Suprapubic skin (tissue), 4 donors: ENCODE measurements at regions not wholly inside any gene's neighbourhood (a gene's known extent, or its start where the extent isn't known, plus 50 kb on each side); places are given as distances from the start of the nearest gene placed in this dataset.

Experiments used
- DNase-seq, 2 donors: peaks; one replicate each; pipeline ENCODE4 v3.0.0-alpha.2; 2019; ENCODE audit warnings: low spot score in 2 of 2
- H3K27ac ChIP-seq: fragments of 200-600 bp; sonication (generic); one replicate; pipeline ENCODE4 v1.5.1; 2019
- H3K27me3 ChIP-seq: fragments of 200-600 bp; sonication (generic); one replicate; pipeline ENCODE4 v1.5.1; 2019
- H3K36me3 ChIP-seq: fragments of 200-600 bp; sonication (generic); one replicate; pipeline ENCODE4 v1.5.1; 2019
- H3K4me1 ChIP-seq: fragments of 200-600 bp; sonication (generic); one replicate; pipeline ENCODE4 v1.5.1; 2019
- H3K4me3 ChIP-seq: fragments of 200-600 bp; sonication (generic); one replicate; pipeline ENCODE4 v1.5.1; 2019; ENCODE audit warnings: mild to moderate bottlenecking
- H3K9me3 ChIP-seq: fragments of 200-600 bp; sonication (generic); one replicate; pipeline ENCODE4 v1.5.1; 2019
- CTCF ChIP-seq, 2 donors: fragments of 200-600 bp in 1 of 2; fragments of 450-650 bp in 1 of 2; sonication (generic) in 1 of 2; IDR thresholded peaks; one replicate each; pipeline ENCODE4 v1.5.1; 2016 to 2019; ENCODE audit warnings: antibody characterized with exemption in 2 of 2, mild to moderate bottlenecking in 1 of 2, moderate library complexity in 1 of 2
- EP300 ChIP-seq: sonication (generic); formaldehyde crosslinking; IDR thresholded peaks from one replicate; pipeline ENCODE4 v1.6.1; 2017; ENCODE audit warnings: antibody characterized with exemption
- POLR2A ChIP-seq, 2 donors: fragments of 450-650 bp; IDR thresholded peaks; one replicate each; pipeline ENCODE4 v1.6.1; 2017; ENCODE audit warnings: antibody characterized with exemption in 2 of 2, mild to moderate bottlenecking in 2 of 2, moderate library complexity in 2 of 2
- POLR2AphosphoS5 ChIP-seq, 3 donors: sonication (generic); formaldehyde crosslinking; IDR thresholded peaks; one replicate each; pipeline ENCODE4 v1.6.1; 2017; ENCODE audit warnings: antibody characterized with exemption in 3 of 3
- WGBS: methylation state at CpG from one replicate; pipeline ENCODE4 v1.1.5; 2018; 5-methylcytosine and 5-hydroxymethylcytosine counted together

GRCh38 chr21:18138507-18138906 lies 106.1 kb upstream of the CHODL start:
- H3K4me1 ChIP-seq = no peaks in the 10 kb centered on the region
- TF ChIP-seq EP300 (no peak), POLR2AphosphoS5 (IDR thresholded peaks at IDR 0.05) (no peak), CTCF (IDR thresholded peaks at IDR 0.05) (no peak), POLR2A (IDR thresholded peaks at IDR 0.05) (no peak)
- H3K9me3 ChIP-seq = no peaks in the 10 kb centered on the region
- no peaks in the 10 kb centered on the region for H3K27me3 ChIP-seq
- H3K36me3 ChIP-seq = no peaks in the 10 kb centered on the region
- no peak overlapping the region for H3K4me3 ChIP-seq
- no peak for DNase-seq
- H3K27ac ChIP-seq = no peak overlapping the region
- WGBS = 27% methylated on average over 3 of the region's 3 CpGs

DNA sequence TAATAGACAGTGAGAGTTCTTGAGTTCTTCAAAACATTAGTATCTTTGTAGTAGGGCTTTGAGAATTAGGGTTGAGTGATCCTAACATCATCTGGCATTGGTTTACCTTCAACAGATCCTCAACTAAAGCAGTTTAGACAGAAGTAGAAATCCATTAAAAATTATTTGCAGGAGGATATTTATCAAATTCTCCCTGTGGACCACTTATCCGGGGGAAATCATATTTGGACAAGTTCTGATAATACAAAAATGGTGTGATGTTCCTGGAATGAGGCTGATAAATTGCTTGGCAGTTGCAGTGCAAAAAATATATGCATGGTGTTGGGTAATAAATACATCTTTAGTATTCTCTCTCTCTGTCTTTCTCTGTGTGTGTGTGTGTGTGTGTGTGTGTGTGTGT lies 115.1 kb upstream of the CHODL start:
- no peaks in the 10 kb centered on the region for H3K36me3 ChIP-seq
- no peaks in the 10 kb centered on the region for H3K27me3 ChIP-seq
- TF ChIP-seq EP300 (no peak), POLR2A (IDR thresholded peaks at IDR 0.05) (no peak), POLR2AphosphoS5 (IDR thresholded peaks at IDR 0.05) (no peak), CTCF (IDR thresholded peaks at IDR 0.05) (no peak)
- no peaks in the 10 kb centered on the region for H3K9me3 ChIP-seq
- 58% methylated on average over 1 of the region's 1 CpG for WGBS
- H3K4me1 ChIP-seq = no peaks in the 10 kb centered on the region
- H3K4me3 ChIP-seq = no peak overlapping the region
- DNase-seq = no peak
- no peak overlapping the region for H3K27ac ChIP-seq

DNA sequence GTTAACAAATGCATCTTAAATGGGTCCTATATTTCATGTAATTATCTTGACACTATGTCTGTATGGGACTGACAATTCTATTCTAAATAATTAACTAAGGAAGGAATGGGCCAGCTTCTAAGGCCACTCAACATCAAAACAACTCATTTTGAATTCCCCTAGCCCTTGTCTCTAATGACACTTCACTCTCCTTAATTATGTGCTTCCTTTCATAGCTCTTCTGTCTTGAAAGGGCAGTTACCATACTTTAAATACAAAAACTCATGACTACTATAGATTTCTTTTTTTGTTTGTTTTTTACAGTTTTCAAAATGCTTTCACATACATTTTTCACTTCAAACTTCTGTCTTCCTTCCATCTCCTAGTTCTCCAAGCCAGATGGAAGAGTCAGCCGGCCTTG lies 126.1 kb upstream of the CHODL start:
- H3K4me1 ChIP-seq = no peaks in the 10 kb centered on the region
- no peak overlapping the region for H3K4me3 ChIP-seq
- WGBS = 71% methylated on average over 1 of the region's 1 CpG
- H3K9me3 ChIP-seq = no peaks in the 10 kb centered on the region
- TF ChIP-seq EP300 (no peak), POLR2A (IDR thresholded peaks at IDR 0.05) (no peak), CTCF (IDR thresholded peaks at IDR 0.05) (no peak), POLR2AphosphoS5 (IDR thresholded peaks at IDR 0.05) (no peak)
- no peaks in the 10 kb centered on the region for H3K27me3 ChIP-seq
- no peak for DNase-seq
- no peak overlapping the region for H3K27ac ChIP-seq
- no peaks in the 10 kb centered on the region for H3K36me3 ChIP-seq

DNA sequence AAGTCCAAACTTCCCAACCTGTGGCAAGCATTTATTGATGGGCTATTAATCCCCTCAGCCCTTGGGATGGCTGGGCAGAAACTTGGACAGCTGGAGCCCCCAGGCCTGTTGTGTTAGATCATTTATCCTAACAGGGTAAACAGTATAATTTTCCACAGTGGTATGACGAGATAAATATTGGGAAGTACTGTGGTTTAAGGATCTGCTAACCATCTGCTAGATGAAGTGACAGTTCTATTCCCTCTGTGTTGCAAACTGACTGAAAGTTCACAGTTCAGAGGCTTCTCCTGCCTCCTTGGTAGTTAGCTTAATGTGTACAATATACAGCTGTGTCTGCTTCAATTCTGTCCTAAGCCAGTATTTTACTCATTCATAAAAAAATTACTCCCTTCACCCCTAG lies 127.5 kb upstream of the CHODL start:
- no peak overlapping the region for H3K27ac ChIP-seq
- H3K9me3 ChIP-seq = no peaks in the 10 kb centered on the region
- WGBS = 84% methylated on average over 1 of the region's 1 CpG
- TF ChIP-seq POLR2A (IDR thresholded peaks at IDR 0.05) (no peak), POLR2AphosphoS5 (IDR thresholded peaks at IDR 0.05) (no peak), EP300 (no peak), CTCF (IDR thresholded peaks at IDR 0.05) (no peak)
- no peaks in the 10 kb centered on the region for H3K36me3 ChIP-seq
- no peak for DNase-seq
- H3K27me3 ChIP-seq = no peaks in the 10 kb centered on the region
- no peaks in the 10 kb centered on the region for H3K4me1 ChIP-seq
- H3K4me3 ChIP-seq = no peak overlapping the region

DNA sequence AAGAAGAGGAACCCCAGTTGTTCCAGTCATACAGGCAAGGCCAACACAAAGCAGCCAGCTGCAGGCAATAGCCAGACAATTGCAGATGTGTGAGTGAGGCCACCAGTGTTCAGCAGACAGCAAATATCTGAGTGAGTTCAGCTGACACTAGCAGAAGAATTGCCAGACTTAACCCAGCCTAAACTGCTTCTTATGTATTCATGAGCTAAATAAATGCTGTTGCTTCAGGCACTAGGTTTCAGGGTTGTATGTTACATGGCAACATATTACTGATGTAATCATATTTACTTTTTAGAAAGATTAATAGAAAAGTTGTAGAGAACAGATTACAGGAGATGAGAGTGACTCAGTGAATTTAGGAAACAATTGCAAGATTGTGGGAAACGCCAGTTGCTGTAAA lies 129.8 kb upstream of the CHODL start:
- TF ChIP-seq CTCF (IDR thresholded peaks at IDR 0.05) (no peak), POLR2AphosphoS5 (IDR thresholded peaks at IDR 0.05) (no peak), POLR2A (IDR thresholded peaks at IDR 0.05) (no peak), EP300 (no peak)
- no peak overlapping the region for H3K4me3 ChIP-seq
- H3K27ac ChIP-seq = no peak overlapping the region
- H3K27me3 ChIP-seq = no peaks in the 10 kb centered on the region
- DNase-seq = no peak
- no peaks in the 10 kb centered on the region for H3K9me3 ChIP-seq
- no peaks in the 10 kb centered on the region for H3K36me3 ChIP-seq
- 34% methylated on average over 1 of the region's 1 CpG for WGBS
- no peaks in the 10 kb centered on the region for H3K4me1 ChIP-seq
